Adrenal gland (tissue), 9 donors: ENCODE measurements at regions not wholly inside any gene's neighbourhood (a gene's known extent, or its start where the extent isn't known, plus 50 kb on each side); places are given as distances from the start of the nearest gene placed in this dataset.
A peak's percentile ranks its signal among the peaks of the same experiment; 100 is the strongest.

Source experiments
- DNase-seq, 7 donors: peaks; one replicate each; pipeline ENCODE4 v3.0.0-alpha.2; 2019 to 2020
- H3K27ac ChIP-seq, 5 donors: fragments of 200-600 bp; sonication (generic) in 4 of 5; 1 replicate in 3 of 5; 2 replicates in 2 of 5; pipeline versions ENCODE4 v1.5.1 to v1.8.0; 2016 to 2020; ENCODE audit warnings: mild to moderate bottlenecking in 1 of 5
- H3K27me3 ChIP-seq: fragments of 200-600 bp; 2 replicates; pipeline ENCODE4 v1.8.0; 2021
- H3K36me3 ChIP-seq, 2 donors: fragments of 200-600 bp; replicated peaks in 1 of 2; 1 replicate in 1 of 2; 2 replicates in 1 of 2; pipeline versions ENCODE4 v1.5.1 to v1.8.0; 2018 to 2022
- H3K4me1 ChIP-seq, 2 donors: fragments of 200-600 bp; replicated peaks in 1 of 2; 1 replicate in 1 of 2; 2 replicates in 1 of 2; pipeline versions ENCODE4 v1.5.1 to v1.8.0; 2018 to 2021
- H3K4me3 ChIP-seq, 4 donors: fragments of 200-600 bp; sonication (generic) in 3 of 4; one replicate each; pipeline ENCODE4 v1.5.1; 2016 to 2018
- H3K9me3 ChIP-seq, 3 donors: fragments of 200-600 bp; sonication (generic) in 1 of 3; replicated peaks in 1 of 3; 1 replicate in 2 of 3; 2 replicates in 1 of 3; pipeline versions ENCODE4 v1.5.1 to v1.8.0; 2016 to 2021
- POLR2A ChIP-seq, 2 donors: fragments of 450-650 bp; IDR thresholded peaks; one replicate each; pipeline ENCODE4 v1.6.1; 2017; ENCODE audit warnings: antibody characterized with exemption in 2 of 2, mild to moderate bottlenecking in 2 of 2, moderate library complexity in 1 of 2
- WGBS, 4 donors: extraction: QIAGEN DNeasy Blood & Tissue Kit in 2 of 4; methylation state at CpG; one replicate each; pipeline versions ENCODE4 v1.1.5 to v1.1.7; 2013 to 2017; 5-methylcytosine and 5-hydroxymethylcytosine counted together
- intact Hi-C, 2 donors: fragments of 100-400 bp; cut with DNase I; formaldehyde crosslinking; loops; one replicate each; pipeline versions ENCODE4 v1.14.1 to v1.15.0; 2022 to 2023
- TF ChIP-seq, protein P1 (sequence below), 6 experiments: fragments of 450-650 bp in 4 of 6; fragments of 200-600 bp in 2 of 6; sonication (generic) in 1 of 6; IDR thresholded peaks; 1 replicate in 5 of 6; 2 replicates in 1 of 6; pipeline versions ENCODE4 v1.5.1 to v1.8.0; 2016 to 2021; ENCODE audit warnings: antibody characterized with exemption in 6 of 6, mild to moderate bottlenecking in 2 of 6, moderate library complexity in 1 of 6
- donor health status: healthy with polysubstance abuse.
- donor health status: Bipolar disorder and iron deficiency.
- donor health status: DM: yes; HTN: yes; CAD: no.
- donor health status: DM: no; HTN: no; CAD: no.
- donor health status: DM: no; HTN: no; CAD: no.

DNA sequence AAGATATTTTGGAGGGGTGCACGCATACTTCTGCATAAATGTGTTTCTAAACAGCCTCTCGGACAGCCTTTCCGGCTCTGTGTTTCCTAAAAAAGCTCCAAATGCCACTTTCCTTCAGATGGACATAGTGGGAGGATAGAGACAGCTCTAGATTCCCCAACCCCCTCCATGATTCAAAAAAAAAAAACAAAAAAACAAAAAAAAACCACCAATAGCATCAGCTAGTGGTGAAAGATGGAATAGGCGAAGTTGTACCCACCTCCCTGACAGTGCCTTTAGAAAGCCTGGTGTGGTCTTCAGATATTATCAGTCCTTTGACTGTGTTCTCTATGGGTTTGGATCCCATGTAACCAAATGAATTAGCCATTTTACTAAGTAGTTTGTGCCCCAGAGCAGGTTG lies 94.1 kb downstream of the PHETA1 start:
- DNase-seq, result no peak
- no peaks in the 10 kb centered on the region for H3K4me1 ChIP-seq
- peaks cover 44% of the 10 kb centered on the region for H3K27me3 ChIP-seq
- no peak overlapping the region for H3K27ac ChIP-seq
- intact Hi-C loops, result no loop called here
- no peak for TF ChIP-seq POLR2A (IDR thresholded peaks at IDR 0.05)
- TF ChIP-seq, protein P1, sequence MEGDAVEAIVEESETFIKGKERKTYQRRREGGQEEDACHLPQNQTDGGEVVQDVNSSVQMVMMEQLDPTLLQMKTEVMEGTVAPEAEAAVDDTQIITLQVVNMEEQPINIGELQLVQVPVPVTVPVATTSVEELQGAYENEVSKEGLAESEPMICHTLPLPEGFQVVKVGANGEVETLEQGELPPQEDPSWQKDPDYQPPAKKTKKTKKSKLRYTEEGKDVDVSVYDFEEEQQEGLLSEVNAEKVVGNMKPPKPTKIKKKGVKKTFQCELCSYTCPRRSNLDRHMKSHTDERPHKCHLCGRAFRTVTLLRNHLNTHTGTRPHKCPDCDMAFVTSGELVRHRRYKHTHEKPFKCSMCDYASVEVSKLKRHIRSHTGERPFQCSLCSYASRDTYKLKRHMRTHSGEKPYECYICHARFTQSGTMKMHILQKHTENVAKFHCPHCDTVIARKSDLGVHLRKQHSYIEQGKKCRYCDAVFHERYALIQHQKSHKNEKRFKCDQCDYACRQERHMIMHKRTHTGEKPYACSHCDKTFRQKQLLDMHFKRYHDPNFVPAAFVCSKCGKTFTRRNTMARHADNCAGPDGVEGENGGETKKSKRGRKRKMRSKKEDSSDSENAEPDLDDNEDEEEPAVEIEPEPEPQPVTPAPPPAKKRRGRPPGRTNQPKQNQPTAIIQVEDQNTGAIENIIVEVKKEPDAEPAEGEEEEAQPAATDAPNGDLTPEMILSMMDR (IDR thresholded peaks at IDR 0.05), result peak in 4 of 6 experiments; percentile 10 to 35 (median 16)
- 54 to 63% (median 62%) methylated on average over 4 of the region's 4 CpGs for WGBS, 4 donors
- no peak overlapping the region for H3K4me3 ChIP-seq
- H3K9me3 ChIP-seq, result no peaks in the 10 kb centered on the region
- no peaks in the 10 kb centered on the region for H3K36me3 ChIP-seq

DNA sequence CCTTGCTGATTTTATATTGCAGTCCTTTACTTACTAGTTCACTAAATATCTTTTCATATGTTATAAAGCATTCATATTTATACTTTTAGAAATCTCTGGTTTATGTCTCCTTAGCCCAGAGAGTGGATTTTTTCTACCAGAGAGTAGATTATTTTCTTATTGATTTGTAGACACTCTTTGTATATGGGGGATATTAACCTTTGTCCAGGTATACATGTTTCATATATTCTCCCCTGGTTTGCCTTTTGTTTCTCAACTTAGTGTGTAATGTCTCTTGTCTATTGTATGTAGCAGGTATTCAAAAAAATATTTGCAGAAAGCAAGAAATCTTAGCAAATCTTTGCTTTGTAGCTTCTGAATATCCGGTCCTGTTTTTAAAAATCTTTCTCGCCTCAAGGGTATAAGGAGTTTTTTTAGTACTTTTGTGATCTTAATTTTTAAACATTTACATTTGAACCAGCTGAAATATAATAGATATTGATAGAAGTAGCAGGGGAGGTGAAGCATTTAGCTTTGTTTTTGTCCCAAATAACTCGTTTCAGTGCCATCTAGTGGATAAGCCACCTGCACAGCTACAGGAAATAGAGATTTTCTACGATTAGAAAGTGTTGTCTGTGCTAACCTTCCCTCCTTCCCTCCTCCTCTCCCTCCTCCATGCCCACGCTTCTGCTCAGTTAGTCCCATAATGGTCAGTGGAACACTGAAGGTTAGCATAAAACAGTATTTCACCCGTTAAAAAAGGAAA lies 97.0 kb downstream of the PHETA1 start:
- 48 to 59% (median 59%) methylated on average over 6 of the region's 6 CpGs for WGBS, 4 donors
- peaks cover 28% of the 10 kb centered on the region for H3K27me3 ChIP-seq

DNA sequence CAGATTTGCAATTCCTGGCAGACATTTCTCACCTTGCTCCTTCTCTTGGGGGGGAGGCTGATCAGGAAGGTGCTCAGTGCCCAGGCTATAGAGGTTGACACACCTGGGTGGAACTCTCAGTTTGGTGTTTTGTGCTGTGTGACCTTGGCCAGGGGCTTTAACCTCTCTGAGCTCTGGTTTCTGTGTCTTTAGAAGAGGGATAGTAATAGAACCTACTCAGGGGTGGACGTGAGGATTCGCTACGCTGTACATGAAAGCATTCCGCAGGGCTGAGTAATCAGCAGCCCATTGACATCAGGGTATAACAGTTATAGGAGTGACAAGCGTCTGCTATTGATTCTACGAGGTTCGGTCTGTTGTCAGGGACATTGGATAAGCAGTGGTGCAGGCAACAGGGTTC lies 98.1 kb downstream of the PHETA1 start:
- H3K36me3 ChIP-seq, result no peaks in the 10 kb centered on the region
- TF ChIP-seq, protein P1 (IDR thresholded peaks at IDR 0.05), result no peak
- no peak for TF ChIP-seq POLR2A (IDR thresholded peaks at IDR 0.05)
- no peak for DNase-seq
- H3K27ac ChIP-seq, result no peak overlapping the region
- H3K4me3 ChIP-seq, result no peak overlapping the region
- no peaks in the 10 kb centered on the region for H3K4me1 ChIP-seq
- intact Hi-C loops, result no loop called here
- H3K9me3 ChIP-seq, result no peaks in the 10 kb centered on the region
- 43 to 68% (median 51%) methylated on average over 7 of the region's 7 CpGs for WGBS, 4 donors
- H3K27me3 ChIP-seq, result peaks cover 28% of the 10 kb centered on the region

More for the DNA sequence above, 97.0 kb downstream of the PHETA1 start:
- Histone ChIP-seq H3K4me1 (no peaks in the 10 kb centered on the region), H3K4me3 (no peak overlapping the region), H3K27ac (no peak overlapping the region), H3K9me3 (no peaks in the 10 kb centered on the region), H3K36me3 (no peaks in the 10 kb centered on the region)
- DNase-seq, result no peak
- intact Hi-C loops, result no loop called here
- no peak for TF ChIP-seq POLR2A (IDR thresholded peaks at IDR 0.05)
- TF ChIP-seq, protein P1 (IDR thresholded peaks at IDR 0.05), result peak in 1 of 6 experiments; percentile 27

DNA sequence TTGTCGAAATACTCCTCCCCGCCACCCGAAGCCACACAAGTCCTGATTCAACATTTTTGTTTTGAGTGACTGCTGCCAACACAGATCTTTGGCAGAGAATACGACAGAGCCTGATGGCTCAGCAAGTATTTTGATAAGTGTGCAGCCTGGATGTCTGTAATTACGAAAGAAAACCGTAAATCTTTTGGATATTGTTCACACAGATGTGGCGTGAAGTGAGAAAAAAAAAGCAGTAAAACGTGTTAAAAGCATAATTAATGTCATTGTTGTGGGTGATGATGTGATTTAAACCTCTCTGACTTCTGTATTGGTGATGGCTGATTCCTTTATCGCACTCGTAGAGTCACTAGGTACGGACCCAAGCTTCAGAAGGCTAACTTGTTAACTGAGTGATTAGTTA lies 98.7 kb downstream of the PHETA1 start:
- no peaks in the 10 kb centered on the region for H3K36me3 ChIP-seq
- TF ChIP-seq, protein P1 (IDR thresholded peaks at IDR 0.05), result no peak
- no peak for TF ChIP-seq POLR2A (IDR thresholded peaks at IDR 0.05)
- no peak overlapping the region for H3K27ac ChIP-seq
- no peak overlapping the region for H3K4me3 ChIP-seq
- DNase-seq, result no peak
- H3K27me3 ChIP-seq, result peaks cover 28% of the 10 kb centered on the region
- WGBS, 4 donors, result 33 to 40% (median 36%) methylated on average over 11 of the region's 11 CpGs
- no peaks in the 10 kb centered on the region for H3K4me1 ChIP-seq
- H3K9me3 ChIP-seq, result no peaks in the 10 kb centered on the region
- intact Hi-C loops, result no loop called here
